Adrenal gland (tissue), 5 donors: ENCODE measurements at regions not wholly inside any gene's neighbourhood (a gene's known extent, or its start where the extent isn't known, plus 50 kb on each side); places are given as distances from the start of the nearest gene placed in this dataset.

Source experiments
- POLR2A ChIP-seq, 2 donors: fragments of 450-650 bp; IDR thresholded peaks; one replicate each; pipeline ENCODE4 v1.6.1; 2017; ENCODE audit warnings: antibody characterized with exemption in 2 of 2, mild to moderate bottlenecking in 2 of 2, moderate library complexity in 1 of 2
- TF ChIP-seq, protein P1 (sequence below), 6 experiments: fragments of 450-650 bp in 4 of 6; fragments of 200-600 bp in 2 of 6; sonication (generic) in 1 of 6; IDR thresholded peaks; 1 replicate in 5 of 6; 2 replicates in 1 of 6; pipeline versions ENCODE4 v1.5.1 to v1.8.0; 2016 to 2021; ENCODE audit warnings: antibody characterized with exemption in 6 of 6, mild to moderate bottlenecking in 2 of 6, moderate library complexity in 1 of 6
- donor health status: DM: no; HTN: no; CAD: no.

DNA sequence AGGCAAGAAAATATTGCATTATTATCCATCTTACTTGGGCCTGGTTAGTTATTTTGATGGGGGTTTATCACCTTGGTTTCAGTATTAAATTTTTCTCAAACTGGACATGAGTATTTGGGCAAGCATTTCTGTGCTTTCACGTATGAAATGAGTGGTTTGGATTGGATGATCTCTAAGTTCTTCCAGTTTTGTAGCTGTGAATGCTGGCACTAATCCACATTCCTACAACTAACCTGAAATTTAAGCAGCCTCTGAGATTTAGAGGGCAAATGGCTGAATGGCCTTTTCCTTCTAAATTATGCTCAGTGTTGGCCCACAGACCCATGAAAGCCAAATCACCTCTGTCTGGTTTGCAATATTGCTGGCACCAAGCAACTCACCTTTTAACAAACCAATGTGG is 475.0 kb upstream of the B3GALT2 start:
- TF ChIP-seq, protein P1, sequence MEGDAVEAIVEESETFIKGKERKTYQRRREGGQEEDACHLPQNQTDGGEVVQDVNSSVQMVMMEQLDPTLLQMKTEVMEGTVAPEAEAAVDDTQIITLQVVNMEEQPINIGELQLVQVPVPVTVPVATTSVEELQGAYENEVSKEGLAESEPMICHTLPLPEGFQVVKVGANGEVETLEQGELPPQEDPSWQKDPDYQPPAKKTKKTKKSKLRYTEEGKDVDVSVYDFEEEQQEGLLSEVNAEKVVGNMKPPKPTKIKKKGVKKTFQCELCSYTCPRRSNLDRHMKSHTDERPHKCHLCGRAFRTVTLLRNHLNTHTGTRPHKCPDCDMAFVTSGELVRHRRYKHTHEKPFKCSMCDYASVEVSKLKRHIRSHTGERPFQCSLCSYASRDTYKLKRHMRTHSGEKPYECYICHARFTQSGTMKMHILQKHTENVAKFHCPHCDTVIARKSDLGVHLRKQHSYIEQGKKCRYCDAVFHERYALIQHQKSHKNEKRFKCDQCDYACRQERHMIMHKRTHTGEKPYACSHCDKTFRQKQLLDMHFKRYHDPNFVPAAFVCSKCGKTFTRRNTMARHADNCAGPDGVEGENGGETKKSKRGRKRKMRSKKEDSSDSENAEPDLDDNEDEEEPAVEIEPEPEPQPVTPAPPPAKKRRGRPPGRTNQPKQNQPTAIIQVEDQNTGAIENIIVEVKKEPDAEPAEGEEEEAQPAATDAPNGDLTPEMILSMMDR (IDR thresholded peaks at IDR 0.05) = no peak
- no peak for TF ChIP-seq POLR2A (IDR thresholded peaks at IDR 0.05)
